HG03469 (cell line): ENCODE measurements at regions not wholly inside any gene's neighbourhood (a gene's known extent, or its start where the extent isn't known, plus 50 kb on each side); places are given as distances from the start of the nearest gene placed in this dataset.

Source experiments
- ATAC-seq: cut with Tn5 transposase; IDR thresholded peaks from one replicate; pipeline ENCODE4 v1.9.1; 2021; ENCODE audit warnings: mild to moderate bottlenecking, moderate library complexity, moderate number of reproducible peaks; ENCODE audit not compliant: unreplicated experiment

- ATAC-seq = no peak
Measured at GRCh38 chr7:106485919-106486318, 175.0 kb downstream of the CCDC71L start.

- ATAC-seq = peak; percentile 63
Measured at GRCh38 chr7:106485031-106485551, 175.9 kb downstream of the CCDC71L start.

GRCh38 chr7:106484562-106484961, 176.4 kb downstream of the CCDC71L start:
- peak; percentile 4 for ATAC-seq

- ATAC-seq = no peak
Measured at GRCh38 chr7:106482091-106482490, 178.9 kb downstream of the CCDC71L start.

- no peak for ATAC-seq
Measured at GRCh38 chr7:106480616-106481031, 180.3 kb downstream of the CCDC71L start.

- no peak for ATAC-seq
Measured at GRCh38 chr7:106480161-106480579, 180.8 kb downstream of the CCDC71L start.

- no peak for ATAC-seq
Measured at GRCh38 chr7:106476751-106477150, 184.2 kb downstream of the CCDC71L start.

GRCh38 chr7:106472741-106473140, 188.0 kb upstream of the NAMPT start:
- no peak for ATAC-seq

GRCh38 chr7:106471686-106472440, 187.1 kb upstream of the NAMPT start:
- no peak for ATAC-seq

- ATAC-seq = no peak
Measured at GRCh38 chr7:106471021-106471420, 186.2 kb upstream of the NAMPT start.

- no peak for ATAC-seq
Measured at GRCh38 chr7:106466867-106467266, 182.1 kb upstream of the NAMPT start.

GRCh38 chr7:106465704-106466468, 181.1 kb upstream of the NAMPT start:
- ATAC-seq = no peak

GRCh38 chr7:106464651-106465050, 179.9 kb upstream of the NAMPT start:
- ATAC-seq = no peak

GRCh38 chr7:106463851-106464611, 179.2 kb upstream of the NAMPT start:
- ATAC-seq = no peak

- ATAC-seq = no peak
Measured at GRCh38 chr7:106462914-106463482, 178.2 kb upstream of the NAMPT start.

GRCh38 chr7:106462365-106462859, 177.6 kb upstream of the NAMPT start:
- no peak for ATAC-seq

- no peak for ATAC-seq
Measured at GRCh38 chr7:106460792-106461254, 176.0 kb upstream of the NAMPT start.

GRCh38 chr7:106459397-106460072, 174.8 kb upstream of the NAMPT start:
- no peak for ATAC-seq

GRCh38 chr7:106457678-106458077, 172.9 kb upstream of the NAMPT start:
- ATAC-seq = no peak

GRCh38 chr7:106456329-106456728, 171.5 kb upstream of the NAMPT start:
- no peak for ATAC-seq
